ENCODE measurements at regions not wholly inside any gene's neighbourhood (a gene's known extent, or its start where the extent isn't known, plus 50 kb on each side); places are given as distances from the start of the nearest gene placed in this dataset.

DNA sequence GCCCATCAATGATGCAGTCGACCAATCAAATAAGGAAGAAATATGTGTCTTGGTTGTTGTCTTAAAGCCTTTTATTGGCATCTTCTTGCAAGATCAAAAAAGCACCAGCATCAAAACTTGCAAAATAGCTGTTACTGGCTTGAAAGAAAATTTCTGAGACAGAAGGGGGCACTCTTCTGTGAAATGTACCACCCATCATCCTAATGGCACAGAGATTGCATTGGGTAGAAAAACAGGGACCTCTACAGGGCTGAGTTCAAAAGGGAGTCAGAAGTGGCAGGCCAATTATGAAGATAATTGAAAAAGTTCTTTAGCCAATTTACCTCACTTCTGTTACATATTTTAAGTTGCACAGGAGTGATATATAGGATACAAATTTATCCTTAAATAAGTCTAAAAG is 122.3 kb upstream of the GPR149 start:
- DNase-seq (no peak), ATAC-seq (ENCODE audit: insufficient read depth, low read depth) (no peak)
- no peaks in the 10 kb centered on the region for H3K4me1 ChIP-seq (ENCODE audit: insufficient read depth, low read length)
- H3K4me2 ChIP-seq (ENCODE audit: insufficient read depth, low read length): no peak overlapping the region
- H3K9me3 ChIP-seq (ENCODE audit: insufficient read depth, low read length, severe bottlenecking): no peaks in the 10 kb centered on the region
- no peak overlapping the region for H3K4me3 ChIP-seq (ENCODE audit: low read depth in 1 of 2, low read length in 2 of 2)
- no peaks in the 10 kb centered on the region for H4K20me1 ChIP-seq (ENCODE audit: insufficient read depth, low read length)
- H3K27me3 ChIP-seq (ENCODE audit: insufficient read depth, low read length, poor library complexity): no peaks in the 10 kb centered on the region
- no peak overlapping the region for H2AFZ ChIP-seq (ENCODE audit: low read depth, low read length)
- TF ChIP-seq CTCF (IDR thresholded peaks at IDR 0.05; ENCODE audit: borderline replicate concordance, extremely low read depth, low read length, poor library complexity, severe bottlenecking): peak; percentile 13
- TF ChIP-seq EZH2 (IDR thresholded peaks at IDR 0.05; ENCODE audit: borderline replicate concordance, low read depth, low read length, severe bottlenecking): no peak
- H3K36me3 ChIP-seq (ENCODE audit: insufficient read depth, low read length): no peaks in the 10 kb centered on the region
- no peak overlapping the region for H3K9ac ChIP-seq (ENCODE audit: low read depth, low read length)
- no peaks in the 10 kb centered on the region for H3K79me2 ChIP-seq (ENCODE audit: insufficient read depth, low read length)
- no peak overlapping the region for H3K27ac ChIP-seq (ENCODE audit: low read length)

- ATAC-seq (ENCODE audit: insufficient read depth, low read depth): no peak
- TF ChIP-seq CTCF (IDR thresholded peaks at IDR 0.05; ENCODE audit: borderline replicate concordance, extremely low read depth, low read length, poor library complexity, severe bottlenecking) (no peak), EZH2 (IDR thresholded peaks at IDR 0.05; ENCODE audit: borderline replicate concordance, low read depth, low read length, severe bottlenecking) (no peak)
- Histone ChIP-seq H4K20me1 (ENCODE audit: insufficient read depth, low read length) (no peaks in the 10 kb centered on the region), H3K4me1 (ENCODE audit: insufficient read depth, low read length) (no peaks in the 10 kb centered on the region), H3K27ac (ENCODE audit: low read length) (no peak overlapping the region), H3K36me3 (ENCODE audit: insufficient read depth, low read length) (no peaks in the 10 kb centered on the region), H3K9ac (ENCODE audit: low read depth, low read length) (no peak overlapping the region), H3K4me2 (ENCODE audit: insufficient read depth, low read length) (no peak overlapping the region), H3K79me2 (ENCODE audit: insufficient read depth, low read length) (no peaks in the 10 kb centered on the region), H3K4me3 (ENCODE audit: low read depth in 1 of 2, low read length in 2 of 2) (no peak overlapping the region), H3K27me3 (ENCODE audit: insufficient read depth, low read length, poor library complexity) (no peaks in the 10 kb centered on the region), H3K9me3 (ENCODE audit: insufficient read depth, low read length, severe bottlenecking) (no peaks in the 10 kb centered on the region), H2AFZ (ENCODE audit: low read depth, low read length) (no peak overlapping the region)
- DNase-seq: no peak
Measured at GRCh38 chr3:154549391-154549790, 119.4 kb upstream of the GPR149 start.

- TF ChIP-seq CTCF (IDR thresholded peaks at IDR 0.05; ENCODE audit: borderline replicate concordance, extremely low read depth, low read length, poor library complexity, severe bottlenecking): no peak
- no peak for TF ChIP-seq EZH2 (IDR thresholded peaks at IDR 0.05; ENCODE audit: borderline replicate concordance, low read depth, low read length, severe bottlenecking)
- Histone ChIP-seq H3K27me3 (ENCODE audit: insufficient read depth, low read length, poor library complexity) (no peaks in the 10 kb centered on the region), H3K9me3 (ENCODE audit: insufficient read depth, low read length, severe bottlenecking) (no peaks in the 10 kb centered on the region), H3K27ac (ENCODE audit: low read length) (no peak overlapping the region), H3K9ac (ENCODE audit: low read depth, low read length) (no peak overlapping the region), H3K79me2 (ENCODE audit: insufficient read depth, low read length) (no peaks in the 10 kb centered on the region), H3K36me3 (ENCODE audit: insufficient read depth, low read length) (no peaks in the 10 kb centered on the region), H3K4me3 (ENCODE audit: low read depth in 1 of 2, low read length in 2 of 2) (no peak overlapping the region), H3K4me2 (ENCODE audit: insufficient read depth, low read length) (no peak overlapping the region), H3K4me1 (ENCODE audit: insufficient read depth, low read length) (no peaks in the 10 kb centered on the region), H4K20me1 (ENCODE audit: insufficient read depth, low read length) (no peaks in the 10 kb centered on the region), H2AFZ (ENCODE audit: low read depth, low read length) (no peak overlapping the region)
- no peak for ATAC-seq (ENCODE audit: insufficient read depth, low read depth)
- no peak for DNase-seq
Measured at GRCh38 chr3:154548341-154548740, 118.4 kb upstream of the GPR149 start.

DNA sequence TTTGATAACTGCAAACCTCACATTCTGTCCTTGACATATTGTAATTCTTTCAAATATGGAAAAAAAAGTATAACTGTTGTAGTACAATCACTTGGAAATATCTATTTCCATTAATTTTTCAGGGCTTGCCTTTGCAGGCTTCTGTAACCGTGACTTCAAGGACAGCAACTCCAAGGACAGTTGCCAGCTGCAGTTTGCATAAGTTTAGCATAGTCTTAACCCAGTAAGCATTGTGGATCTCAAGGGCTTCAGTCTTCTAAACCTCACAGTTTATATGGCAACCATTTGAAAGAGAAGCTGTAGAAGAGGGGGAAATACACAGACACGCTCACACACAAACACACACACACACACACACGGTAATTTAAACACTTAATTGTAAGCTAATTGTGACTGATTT is 112.8 kb upstream of the GPR149 start:
- no peak for ATAC-seq (ENCODE audit: insufficient read depth, low read depth)

More for the DNA sequence above, 112.8 kb upstream of the GPR149 start:
- no peak for TF ChIP-seq EZH2 (IDR thresholded peaks at IDR 0.05; ENCODE audit: borderline replicate concordance, low read depth, low read length, severe bottlenecking)
- TF ChIP-seq CTCF (IDR thresholded peaks at IDR 0.05; ENCODE audit: borderline replicate concordance, extremely low read depth, low read length, poor library complexity, severe bottlenecking): no peak
- no peak for DNase-seq
- H3K36me3 ChIP-seq (ENCODE audit: insufficient read depth, low read length): no peaks in the 10 kb centered on the region
- no peaks in the 10 kb centered on the region for H4K20me1 ChIP-seq (ENCODE audit: insufficient read depth, low read length)
- no peaks in the 10 kb centered on the region for H3K4me1 ChIP-seq (ENCODE audit: insufficient read depth, low read length)
- no peak overlapping the region for H3K9ac ChIP-seq (ENCODE audit: low read depth, low read length)
- no peaks in the 10 kb centered on the region for H3K79me2 ChIP-seq (ENCODE audit: insufficient read depth, low read length)
- no peak overlapping the region for H3K27ac ChIP-seq (ENCODE audit: low read length)
- no peaks in the 10 kb centered on the region for H3K9me3 ChIP-seq (ENCODE audit: insufficient read depth, low read length, severe bottlenecking)
- no peak overlapping the region for H3K4me2 ChIP-seq (ENCODE audit: insufficient read depth, low read length)
- no peak overlapping the region for H2AFZ ChIP-seq (ENCODE audit: low read depth, low read length)
- no peak overlapping the region for H3K4me3 ChIP-seq (ENCODE audit: low read depth in 1 of 2, low read length in 2 of 2)
- no peaks in the 10 kb centered on the region for H3K27me3 ChIP-seq (ENCODE audit: insufficient read depth, low read length, poor library complexity)
